IPS DF 6.9 (cell line): ENCODE measurements at regions not wholly inside any gene's neighbourhood (a gene's known extent, or its start where the extent isn't known, plus 50 kb on each side); places are given as distances from the start of the nearest gene placed in this dataset.
"Not testable (repeated sequence)": the region's sequence is repeated elsewhere in the genome, so short reads cannot be mapped to it uniquely, and the experiment has no call there.

Experiments
- DNase-seq: peaks from one replicate; pipeline ENCODE4 v3.0.0-alpha.2; 2013; ENCODE audit warnings: low read depth, low spot score
- H3K27ac ChIP-seq: one replicate; pipeline ENCODE4 v1.5.1; 2013; ENCODE audit warnings: low read length, control low read depth
- H3K27me3 ChIP-seq: 2 replicates; pipeline ENCODE4 v1.6.1; 2013; ENCODE audit warnings: mild to moderate bottlenecking, low read length; ENCODE audit not compliant: control insufficient read depth, insufficient read depth
- H3K36me3 ChIP-seq: 2 replicates; pipeline ENCODE4 v1.6.1; 2013; ENCODE audit warnings: low read length; ENCODE audit not compliant: control insufficient read depth, insufficient read depth
- H3K4me1 ChIP-seq: 2 replicates; pipeline ENCODE4 v1.6.1; 2013; ENCODE audit warnings: low read length; ENCODE audit not compliant: control insufficient read depth, insufficient read depth
- H3K4me3 ChIP-seq: 2 replicates; pipeline ENCODE4 v1.5.1; 2013; ENCODE audit warnings: mild to moderate bottlenecking, low read length
- H3K9me3 ChIP-seq: 2 replicates; pipeline ENCODE4 v1.6.1; 2013; ENCODE audit warnings: low read length, inconsistent platforms; ENCODE audit not compliant: control insufficient read depth, insufficient read depth
- WGBS: extraction: QIAGEN DNeasy Blood & Tissue Kit; methylation state at CpG from one replicate; pipeline ENCODE4 v1.1.7; 2013; ENCODE audit warnings: mixed read lengths, missing lambda C conversion rate; ENCODE audit not compliant: insufficient read length, insufficient coverage; 5-methylcytosine and 5-hydroxymethylcytosine counted together

- H3K4me1 ChIP-seq, H3K27ac ChIP-seq, DNase-seq, H3K27me3 ChIP-seq, H3K4me3 ChIP-seq, H3K9me3 ChIP-seq, H3K36me3 ChIP-seq: not testable (repeated sequence)
- no CpG with 5 or more reads among the region's 33 CpGs for WGBS
Measured at GRCh38 chr17:20633268-20634059, 53.9 kb downstream of the CDRT15L2 start.

- no CpG with 5 or more reads among the region's 7 CpGs for WGBS
- not testable (repeated sequence) for DNase-seq, H3K4me3 ChIP-seq, H3K36me3 ChIP-seq, H3K4me1 ChIP-seq, H3K27ac ChIP-seq, H3K27me3 ChIP-seq, H3K9me3 ChIP-seq
Measured at GRCh38 chr17:20640147-20640546, 60.6 kb downstream of the CDRT15L2 start.

- H3K27me3 ChIP-seq, DNase-seq, H3K4me3 ChIP-seq, H3K27ac ChIP-seq, H3K36me3 ChIP-seq, H3K9me3 ChIP-seq, H3K4me1 ChIP-seq: not testable (repeated sequence)
- WGBS = no CpG with 5 or more reads among the region's 13 CpGs
Measured at GRCh38 chr17:20646661-20647272, 67.2 kb downstream of the CDRT15L2 start.

- H3K9me3 ChIP-seq, H3K4me1 ChIP-seq, H3K27ac ChIP-seq, DNase-seq, H3K4me3 ChIP-seq, H3K36me3 ChIP-seq, H3K27me3 ChIP-seq: not testable (repeated sequence)
- WGBS = no CpG with 5 or more reads among the region's 8 CpGs
Measured at GRCh38 chr17:20649097-20649767, 69.7 kb downstream of the CDRT15L2 start.

GRCh38 chr17:20651022-20651421 is 71.5 kb downstream of the CDRT15L2 start:
- not testable (repeated sequence) for H3K9me3 ChIP-seq, H3K4me1 ChIP-seq, DNase-seq, H3K36me3 ChIP-seq, H3K27me3 ChIP-seq, H3K27ac ChIP-seq, H3K4me3 ChIP-seq
- no CpG with 5 or more reads among the region's 8 CpGs for WGBS

GRCh38 chr17:20651736-20652135 is 72.2 kb downstream of the CDRT15L2 start:
- H3K4me3 ChIP-seq = not testable (repeated sequence)

GRCh38 chr17:20653391-20653790 is 73.9 kb downstream of the CDRT15L2 start:
- no CpG with 5 or more reads among the region's 5 CpGs for WGBS
- not testable (repeated sequence) for H3K4me3 ChIP-seq, H3K27ac ChIP-seq, H3K36me3 ChIP-seq, DNase-seq, H3K4me1 ChIP-seq, H3K9me3 ChIP-seq, H3K27me3 ChIP-seq

More at GRCh38 chr17:20651736-20652135, 72.2 kb downstream of the CDRT15L2 start:
- WGBS = no CpG with 5 or more reads among the region's 2 CpGs
- H3K27me3 ChIP-seq, H3K9me3 ChIP-seq, H3K4me1 ChIP-seq, H3K27ac ChIP-seq, DNase-seq, H3K36me3 ChIP-seq: not testable (repeated sequence)

- not testable (repeated sequence) for H3K9me3 ChIP-seq, DNase-seq, H3K27me3 ChIP-seq, H3K36me3 ChIP-seq, H3K4me3 ChIP-seq, H3K4me1 ChIP-seq, H3K27ac ChIP-seq
- WGBS = no CpG with 5 or more reads among the region's 4 CpGs
Measured at GRCh38 chr17:20654114-20654513, 74.6 kb downstream of the CDRT15L2 start.

GRCh38 chr17:20654575-20654974 is 75.1 kb downstream of the CDRT15L2 start:
- WGBS = no CpG with 5 or more reads among the region's 12 CpGs
- H3K36me3 ChIP-seq, H3K4me3 ChIP-seq, H3K9me3 ChIP-seq, H3K27ac ChIP-seq, H3K4me1 ChIP-seq, DNase-seq, H3K27me3 ChIP-seq: not testable (repeated sequence)

- H3K27me3 ChIP-seq, H3K4me1 ChIP-seq, H3K9me3 ChIP-seq, H3K36me3 ChIP-seq, H3K4me3 ChIP-seq, H3K27ac ChIP-seq, DNase-seq: not testable (repeated sequence)
- WGBS = no CpG with 5 or more reads among the region's 6 CpGs
Measured at GRCh38 chr17:20665103-20665955, 85.8 kb downstream of the CDRT15L2 start.
